ENCODE measurements at regions not wholly inside any gene's neighbourhood (a gene's known extent, or its start where the extent isn't known, plus 50 kb on each side); places are given as distances from the start of the nearest gene placed in this dataset.

GRCh38 chr20:8079976-8080375, 52.1 kb upstream of the PLCB1 start:
- TF ChIP-seq CTCF (conservative IDR thresholded peaks at IDR 0.05) (no peak), ZFX (IDR thresholded peaks at IDR 0.05) (no peak)
